ENCODE measurements at regions not wholly inside any gene's neighbourhood (a gene's known extent, or its start where the extent isn't known, plus 50 kb on each side); places are given as distances from the start of the nearest gene placed in this dataset.

GRCh38 chr1:57627612-57628011, 203.8 kb upstream of the DAB1 start:
- Mint-ChIP-seq H3K36me3 (ENCODE audit: low read depth) (no peaks in the 10 kb centered on the region), H3K27ac (no peak overlapping the region), H3K4me3 (no peak overlapping the region), H3K27me3 (ENCODE audit: insufficient read depth) (no peaks in the 10 kb centered on the region; the same call in 1 of the 2 replicates), H3K4me1 (ENCODE audit: low read depth) (no peaks in the 10 kb centered on the region; the same call in 1 of the 2 replicates), H3K9me3 (peaks cover 17% of the 10 kb centered on the region)
- no peak for TF ChIP-seq CTCF (IDR thresholded peaks at IDR 0.05)
- DNase-seq: no peak

GRCh38 chr1:57623791-57624538, 200.1 kb upstream of the DAB1 start:
- no peaks in the 10 kb centered on the region for H3K4me1 Mint-ChIP-seq (ENCODE audit: low read depth)
- no peak for TF ChIP-seq CTCF (IDR thresholded peaks at IDR 0.05)

GRCh38 chr1:57623039-57623790, 199.4 kb upstream of the DAB1 start:
- Mint-ChIP-seq H3K4me1 (ENCODE audit: low read depth) (no peaks in the 10 kb centered on the region), H3K9me3 (peaks cover 12% of the 10 kb centered on the region; the same call in 1 of the 2 replicates), H3K27ac (no peak overlapping the region), H3K4me3 (no peak overlapping the region), H3K27me3 (ENCODE audit: insufficient read depth) (no peaks in the 10 kb centered on the region; the same call in 1 of the 2 replicates), H3K36me3 (ENCODE audit: low read depth) (no peaks in the 10 kb centered on the region)
- no peak for DNase-seq
- TF ChIP-seq CTCF (IDR thresholded peaks at IDR 0.05): no peak

More at GRCh38 chr1:57623791-57624538, 200.1 kb upstream of the DAB1 start:
- H3K27me3 Mint-ChIP-seq (ENCODE audit: insufficient read depth): no peaks in the 10 kb centered on the region; the same call in 1 of the 2 replicates
- no peaks in the 10 kb centered on the region for H3K36me3 Mint-ChIP-seq (ENCODE audit: low read depth)
- H3K27ac Mint-ChIP-seq: no peak overlapping the region
- peaks cover 17% of the 10 kb centered on the region for H3K9me3 Mint-ChIP-seq
- H3K4me3 Mint-ChIP-seq: no peak overlapping the region
- no peak for DNase-seq

- Mint-ChIP-seq H3K9me3 (peaks cover 17% of the 10 kb centered on the region), H3K36me3 (ENCODE audit: low read depth) (no peaks in the 10 kb centered on the region), H3K4me1 (ENCODE audit: low read depth) (no peaks in the 10 kb centered on the region), H3K4me3 (no peak overlapping the region), H3K27me3 (ENCODE audit: insufficient read depth) (no peaks in the 10 kb centered on the region; the same call in 1 of the 2 replicates), H3K27ac (no peak overlapping the region)
- no peak for DNase-seq
- TF ChIP-seq CTCF (IDR thresholded peaks at IDR 0.05): no peak
Observed at GRCh38 chr1:57621776-57622175, 197.9 kb upstream of the DAB1 start.

- TF ChIP-seq CTCF (IDR thresholded peaks at IDR 0.05): no peak
- H3K27me3 Mint-ChIP-seq (ENCODE audit: insufficient read depth): no peaks in the 10 kb centered on the region; the same call in 1 of the 2 replicates
- H3K4me1 Mint-ChIP-seq (ENCODE audit: low read depth): no peaks in the 10 kb centered on the region
- H3K27ac Mint-ChIP-seq: no peak overlapping the region
- H3K36me3 Mint-ChIP-seq (ENCODE audit: low read depth): no peaks in the 10 kb centered on the region
- DNase-seq: no peak
- no peak overlapping the region for H3K4me3 Mint-ChIP-seq
- peaks cover 16% of the 10 kb centered on the region for H3K9me3 Mint-ChIP-seq
Observed at GRCh38 chr1:57620605-57621004, 196.7 kb upstream of the DAB1 start.

Data from HFFc6 (cell line).